HEK293T (cell line): ENCODE measurements at regions not wholly inside any gene's neighbourhood (a gene's known extent, or its start where the extent isn't known, plus 50 kb on each side); places are given as distances from the start of the nearest gene placed in this dataset.

ENCODE experiments used
- CTCF ChIA-PET: fragments of 350-600 bp; formaldehyde crosslinking; extraction: SDS; loops from one replicate; lab custom pipeline; 2021; ENCODE audit warnings: antibody characterized with exemption, inconsistent platforms; lab: Yijun Ruan, JAX
- POLR2A ChIA-PET: fragments of 350-600 bp; formaldehyde crosslinking; extraction: SDS; loops from one replicate; lab custom pipeline; 2020; ENCODE audit warnings: antibody characterized with exemption, inconsistent platforms; lab: Yijun Ruan, JAX
- DNase-seq: peaks from one replicate; pipeline ENCODE4 v3.0.0; 2012; ENCODE audit warnings: mixed read lengths; ENCODE audit errors: extremely low spot score
- ARNT ChIP-seq: fragments of 450-650 bp; IDR thresholded peaks from 2 replicates; pipeline ENCODE4 v1.6.1; 2017; ENCODE audit warnings: mild to moderate bottlenecking
- BHLHE40 ChIP-seq: fragments of 450-650 bp; IDR thresholded peaks from 2 replicates; pipeline ENCODE4 v1.6.1; 2016; ENCODE audit warnings: mild to moderate bottlenecking, moderate library complexity, borderline replicate concordance
- CTBP1 ChIP-seq: fragments of 450-650 bp; IDR thresholded peaks from 2 replicates; pipeline ENCODE4 v1.6.1; 2016; ENCODE audit warnings: borderline replicate concordance
- ELF4 ChIP-seq: fragments of 450-650 bp; IDR thresholded peaks from 2 replicates; pipeline ENCODE4 v1.6.1; 2017; ENCODE audit warnings: antibody characterized with exemption
- FOXA1 ChIP-seq: fragments of 450-650 bp; IDR thresholded peaks from 2 replicates; pipeline ENCODE4 v1.6.1; 2016; ENCODE audit warnings: mild to moderate bottlenecking
- FOXK2 ChIP-seq: fragments of 450-650 bp; IDR thresholded peaks from 2 replicates; pipeline ENCODE4 v1.6.1; 2016; ENCODE audit warnings: mild to moderate bottlenecking
- FOXM1 ChIP-seq: fragments of 450-650 bp; IDR thresholded peaks from 2 replicates; pipeline ENCODE4 v1.6.1; 2017; ENCODE audit warnings: mild to moderate bottlenecking, borderline replicate concordance
- HDGF ChIP-seq: fragments of 450-650 bp; IDR thresholded peaks from 2 replicates; pipeline ENCODE4 v1.6.1; 2017; ENCODE audit warnings: antibody characterized with exemption, borderline replicate concordance
- L3MBTL2 ChIP-seq: fragments of 450-650 bp; conservative IDR thresholded peaks from 2 replicates; pipeline ENCODE4 v1.6.1; 2016; ENCODE audit warnings: mild to moderate bottlenecking
- LEF1 ChIP-seq: fragments of 450-650 bp; IDR thresholded peaks from 2 replicates; pipeline ENCODE4 v1.6.1; 2017; ENCODE audit warnings: mild to moderate bottlenecking, borderline replicate concordance
- NFRKB ChIP-seq: fragments of 450-650 bp; IDR thresholded peaks from 2 replicates; pipeline ENCODE4 v1.6.1; 2016; ENCODE audit warnings: mild to moderate bottlenecking, moderate library complexity
- PKNOX1 ChIP-seq: fragments of 450-650 bp; IDR thresholded peaks from 2 replicates; pipeline ENCODE4 v1.6.1; 2016
- SP1 ChIP-seq: fragments of 450-650 bp; IDR thresholded peaks from 2 replicates; pipeline ENCODE4 v1.6.1; 2017
- SUZ12 ChIP-seq: fragments of 450-650 bp; IDR thresholded peaks from 2 replicates; pipeline ENCODE4 v1.6.1; 2016; ENCODE audit warnings: mild to moderate bottlenecking
- TARDBP ChIP-seq: fragments of 450-650 bp; IDR thresholded peaks from 2 replicates; pipeline ENCODE4 v1.6.1; 2016
- ZNF384 ChIP-seq: fragments of 450-650 bp; IDR thresholded peaks from 2 replicates; pipeline ENCODE4 v1.6.1; 2016

DNA sequence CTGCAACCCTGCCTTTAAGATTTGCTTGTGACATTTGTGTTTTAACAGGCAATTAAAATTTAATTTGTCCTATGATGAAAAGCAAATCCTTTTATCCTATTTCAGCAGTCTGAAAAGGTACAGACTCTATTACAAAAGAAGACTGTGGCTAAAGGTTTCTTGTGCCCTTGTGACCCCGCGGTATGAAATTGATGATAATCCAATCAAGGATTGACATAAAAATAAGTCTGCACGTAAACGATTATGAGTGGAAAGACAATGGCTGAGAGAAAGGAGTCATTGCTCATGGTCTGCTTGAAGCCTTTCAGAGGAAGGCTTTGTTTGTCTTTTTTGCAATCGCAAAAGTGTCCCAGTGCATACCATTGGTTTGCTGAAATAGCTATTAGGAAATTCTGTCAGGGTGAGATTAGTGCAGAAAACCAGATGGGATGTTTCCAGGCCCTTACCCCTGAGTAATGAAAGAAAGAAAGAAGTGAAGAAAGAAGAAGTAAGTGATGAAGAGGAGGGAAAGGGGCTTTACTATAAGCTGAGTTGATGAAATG lies 867.8 kb upstream of the CDH8 start:
- ChIA-PET CTCF (no interaction called here), POLR2A (no interaction called here)
- DNase-seq, result no peak
- TF ChIP-seq LEF1 (no peak), ARNT (no peak), ZNF384 (no peak), HDGF (no peak), BHLHE40 (no peak), PKNOX1 (no peak), FOXK2 (no peak), NFRKB (no peak), ELF4 (no peak), SUZ12 (no peak), TARDBP (no peak), SP1 (no peak), CTBP1 (no peak), L3MBTL2 (no peak), FOXA1 (no peak), FOXM1 (no peak)

- no peak for TF ChIP-seq ARNT
- no peak for TF ChIP-seq CTBP1
- TF ChIP-seq L3MBTL2, result no peak
- TF ChIP-seq PKNOX1, result no peak
- ChIA-PET POLR2A (no interaction called here), CTCF (no interaction called here)
- no peak for DNase-seq
Measured at GRCh38 chr16:62899737-62900136, 863.5 kb upstream of the CDH8 start.

- no peak for TF ChIP-seq FOXM1
- no peak for TF ChIP-seq ELF4
- no peak for TF ChIP-seq PKNOX1
- TF ChIP-seq TARDBP, result no peak
- TF ChIP-seq L3MBTL2, result no peak
- TF ChIP-seq SUZ12, result no peak
- no peak for TF ChIP-seq FOXA1
- no peak for TF ChIP-seq CTBP1
- no peak for TF ChIP-seq HDGF
- no peak for TF ChIP-seq NFRKB
- no peak for TF ChIP-seq ZNF384
- no peak for TF ChIP-seq LEF1
- TF ChIP-seq ARNT, result no peak
- POLR2A ChIA-PET, result no interaction called here
- CTCF ChIA-PET, result no interaction called here
- DNase-seq, result no peak
Measured at GRCh38 chr16:62889097-62889496, 852.9 kb upstream of the CDH8 start.

GRCh38 chr16:62883509-62883908 lies 847.3 kb upstream of the CDH8 start:
- ChIA-PET POLR2A (no interaction called here), CTCF (no interaction called here)
- TF ChIP-seq FOXA1 (no peak), NFRKB (no peak), PKNOX1 (no peak), TARDBP (no peak), CTBP1 (no peak), FOXM1 (no peak), BHLHE40 (no peak)
- no peak for DNase-seq

GRCh38 chr16:62882552-62883221 lies 846.4 kb upstream of the CDH8 start:
- no peak for DNase-seq
- ChIA-PET POLR2A (no interaction called here), CTCF (no interaction called here)
- TF ChIP-seq SUZ12 (no peak), ELF4 (no peak), ZNF384 (no peak), TARDBP (no peak), SP1 (no peak), FOXA1 (no peak), PKNOX1 (no peak), ARNT (no peak), CTBP1 (no peak), FOXM1 (no peak), NFRKB (no peak), LEF1 (no peak), FOXK2 (no peak), HDGF (no peak), L3MBTL2 (no peak), BHLHE40 (no peak)
